GM23248 (cell line): ENCODE measurements at regions not wholly inside any gene's neighbourhood (a gene's known extent, or its start where the extent isn't known, plus 50 kb on each side); places are given as distances from the start of the nearest gene placed in this dataset.

Experiments used
- EZH2 ChIP-seq: fragments of 200-600 bp; sonication (generic); IDR thresholded peaks from 2 replicates; pipeline ENCODE4 v1.6.1; 2018; ENCODE audit warnings: antibody characterized with exemption, mild to moderate bottlenecking; ENCODE audit not compliant: insufficient read depth, poor library complexity, severe bottlenecking
- EZH2phosphoT487 ChIP-seq: fragments of 200-600 bp; sonication (generic); IDR thresholded peaks from 2 replicates; pipeline ENCODE4 v1.6.1; 2018; ENCODE audit warnings: antibody characterized with exemption, moderate library complexity, mild to moderate bottlenecking, low read depth; ENCODE audit not compliant: insufficient read depth

DNA sequence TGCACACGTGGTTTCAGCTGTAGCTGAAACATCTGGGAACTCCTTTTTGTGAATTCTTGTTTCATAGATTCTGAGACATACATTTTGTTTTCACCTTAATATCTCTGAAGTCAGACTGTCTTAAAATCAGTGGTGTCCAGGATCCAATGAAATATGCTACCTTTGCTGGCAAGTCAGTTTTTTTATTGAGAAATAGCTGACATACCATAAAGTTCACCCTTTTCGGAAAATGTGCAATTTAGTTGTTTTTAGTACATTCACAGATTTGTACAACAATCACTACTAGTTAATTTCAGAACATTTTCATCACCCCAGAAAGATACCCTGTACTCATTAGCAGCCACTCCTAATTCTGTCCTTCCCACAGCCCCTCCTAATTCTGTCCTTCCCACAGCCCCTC lies 243.7 kb downstream of the GLI2 start:
- TF ChIP-seq EZH2 (no peak), EZH2phosphoT487 (no peak)
